Glutamatergic neuron (in vitro differentiated cells): ENCODE measurements at regions not wholly inside any gene's neighbourhood (a gene's known extent, or its start where the extent isn't known, plus 50 kb on each side); places are given as distances from the start of the nearest gene placed in this dataset.
A peak's percentile ranks its signal among the peaks of the same experiment; 100 is the strongest.

Experiments
- DNase-seq: peaks from one replicate; pipeline ENCODE4 v3.0.0; 2022
- H3K27ac Mint-ChIP-seq: one replicate; pipeline ENCODE4 v1.8.0; 2020; ENCODE audit warnings: mild to moderate bottlenecking, mixed read lengths, inconsistent platforms; ENCODE audit not compliant: unreplicated experiment
- H3K27me3 Mint-ChIP-seq: one replicate; pipeline ENCODE4 v1.8.0; 2020; ENCODE audit warnings: mild to moderate bottlenecking, moderate library complexity, mixed read lengths, inconsistent platforms; ENCODE audit not compliant: unreplicated experiment
- H3K36me3 Mint-ChIP-seq: one replicate; pipeline ENCODE4 v1.8.0; 2020; ENCODE audit warnings: mild to moderate bottlenecking, mixed read lengths, inconsistent platforms; ENCODE audit not compliant: unreplicated experiment
- H3K4me1 Mint-ChIP-seq: one replicate; pipeline ENCODE4 v1.8.0; 2020; ENCODE audit warnings: mild to moderate bottlenecking, low read depth, mixed read lengths, inconsistent platforms; ENCODE audit not compliant: unreplicated experiment
- H3K4me3 Mint-ChIP-seq: one replicate; pipeline ENCODE4 v1.8.0; 2020; ENCODE audit warnings: mild to moderate bottlenecking, mixed read lengths, inconsistent platforms; ENCODE audit not compliant: unreplicated experiment
- H3K9me3 Mint-ChIP-seq: one replicate; pipeline ENCODE4 v1.8.0; 2020; ENCODE audit warnings: mild to moderate bottlenecking, moderate library complexity, mixed read lengths, inconsistent platforms; ENCODE audit not compliant: unreplicated experiment
- CTCF ChIP-seq: fragments of 200-600 bp; sonication (generic); IDR thresholded peaks from one replicate; pipeline ENCODE4 v1.5.0; 2021; ENCODE audit not compliant: partially characterized antibody, unreplicated experiment

- Mint-ChIP-seq H3K36me3 (no peaks in the 10 kb centered on the region), H3K27me3 (no peaks in the 10 kb centered on the region), H3K9me3 (no peaks in the 10 kb centered on the region), H3K27ac (no peak overlapping the region), H3K4me1 (no peaks in the 10 kb centered on the region), H3K4me3 (no peak overlapping the region)
- no peak for DNase-seq
- no peak for TF ChIP-seq CTCF
Observed at GRCh38 chr2:66843847-66844246, 408.9 kb downstream of the MEIS1 start.

GRCh38 chr2:66845307-66845706, 410.4 kb downstream of the MEIS1 start:
- H3K27me3 Mint-ChIP-seq, result no peaks in the 10 kb centered on the region

DNA sequence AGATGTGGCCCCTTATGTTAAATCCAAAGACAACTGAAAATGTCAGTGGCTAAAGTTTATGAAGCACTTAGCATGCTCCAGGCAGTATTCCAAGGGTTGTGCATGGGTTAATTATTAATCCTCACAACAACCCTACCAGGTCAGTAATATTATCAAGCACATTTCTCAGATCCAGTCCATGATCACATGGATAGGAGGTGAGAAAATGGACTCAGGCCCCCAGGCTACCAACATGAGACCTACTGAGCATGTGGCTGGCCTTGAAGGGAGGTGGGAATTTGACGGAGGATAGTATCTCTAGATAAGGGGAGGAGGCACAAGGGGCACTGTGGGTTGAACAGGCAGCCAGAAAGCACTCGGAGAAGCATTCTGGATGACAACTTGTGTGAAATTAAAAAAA, 412.0 kb downstream of the MEIS1 start:
- no peak overlapping the region for H3K27ac Mint-ChIP-seq
- H3K9me3 Mint-ChIP-seq, result peaks cover 2% of the 10 kb centered on the region
- no peaks in the 10 kb centered on the region for H3K36me3 Mint-ChIP-seq
- H3K4me3 Mint-ChIP-seq, result no peak overlapping the region
- no peak for DNase-seq
- peaks cover 17% of the 10 kb centered on the region for H3K4me1 Mint-ChIP-seq
- no peak for TF ChIP-seq CTCF
- H3K27me3 Mint-ChIP-seq, result no peaks in the 10 kb centered on the region

More at GRCh38 chr2:66845307-66845706, 410.4 kb downstream of the MEIS1 start:
- no peak overlapping the region for H3K27ac Mint-ChIP-seq
- peaks cover 11% of the 10 kb centered on the region for H3K4me1 Mint-ChIP-seq
- no peak overlapping the region for H3K4me3 Mint-ChIP-seq
- no peaks in the 10 kb centered on the region for H3K36me3 Mint-ChIP-seq
- no peak for TF ChIP-seq CTCF
- peaks cover under 1% of the 10 kb centered on the region for H3K9me3 Mint-ChIP-seq
- no peak for DNase-seq

GRCh38 chr2:66849153-66849755, 414.3 kb downstream of the MEIS1 start:
- H3K4me1 Mint-ChIP-seq, result peaks cover 17% of the 10 kb centered on the region
- H3K4me3 Mint-ChIP-seq, result no peak overlapping the region
- TF ChIP-seq CTCF, result no peak
- DNase-seq, result no peak
- peaks cover 2% of the 10 kb centered on the region for H3K9me3 Mint-ChIP-seq
- H3K27ac Mint-ChIP-seq, result peak overlapping the region; percentile 8
- H3K27me3 Mint-ChIP-seq, result no peaks in the 10 kb centered on the region
- H3K36me3 Mint-ChIP-seq, result no peaks in the 10 kb centered on the region

DNA sequence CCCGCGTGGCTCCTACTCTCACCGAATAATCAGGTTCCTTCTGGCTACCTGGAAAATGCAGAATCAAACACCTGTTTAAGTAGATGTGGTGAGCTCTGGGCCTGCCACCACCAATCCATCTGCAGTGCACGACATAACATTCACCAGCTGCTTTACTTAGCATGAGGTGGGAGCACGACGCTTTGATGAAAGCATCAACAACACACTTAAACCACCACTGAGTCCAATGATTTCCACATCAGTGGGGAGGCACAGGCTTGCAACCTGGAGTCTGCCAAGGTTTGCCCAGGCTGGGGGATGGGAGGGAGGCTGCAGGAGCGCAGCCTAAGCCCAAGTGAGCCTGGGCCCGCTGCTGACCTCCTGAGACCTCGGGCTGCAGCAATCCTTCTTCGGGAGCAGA, 415.5 kb downstream of the MEIS1 start:
- DNase-seq, result no peak
- no peak overlapping the region for H3K27ac Mint-ChIP-seq
- no peaks in the 10 kb centered on the region for H3K27me3 Mint-ChIP-seq
- peaks cover 2% of the 10 kb centered on the region for H3K9me3 Mint-ChIP-seq
- peaks cover 17% of the 10 kb centered on the region for H3K4me1 Mint-ChIP-seq
- no peak overlapping the region for H3K4me3 Mint-ChIP-seq
- no peaks in the 10 kb centered on the region for H3K36me3 Mint-ChIP-seq
- no peak for TF ChIP-seq CTCF
